ENCODE measurements at regions not wholly inside any gene's neighbourhood (a gene's known extent, or its start where the extent isn't known, plus 50 kb on each side); places are given as distances from the start of the nearest gene placed in this dataset.

DNA sequence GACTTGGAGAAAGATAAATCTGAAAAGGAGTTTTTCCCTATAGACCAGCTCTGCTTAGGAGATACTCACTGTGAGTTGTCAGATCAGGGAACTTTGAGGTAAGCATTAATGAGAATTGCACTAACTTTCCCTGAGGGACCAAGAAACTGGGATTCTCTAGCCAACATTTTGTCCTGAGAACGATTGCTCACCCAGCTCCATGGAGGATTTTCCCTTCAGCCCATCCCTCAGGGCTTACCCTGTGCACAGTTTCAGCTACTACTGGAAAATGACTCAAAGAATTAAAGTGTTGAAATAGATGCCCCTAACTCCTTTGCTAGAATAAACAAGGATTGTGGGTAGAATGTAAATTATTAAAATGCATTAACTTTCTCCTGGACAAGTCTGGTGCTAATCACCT, 237.2 kb upstream of the IL12B start:
- Mint-ChIP-seq H3K27ac (ENCODE audit: unreplicated experiment) (no peak overlapping the region), H3K36me3 (ENCODE audit: unreplicated experiment) (no peaks in the 10 kb centered on the region), H3K9me3 (ENCODE audit: unreplicated experiment) (peaks cover 2% of the 10 kb centered on the region), H3K4me1 (ENCODE audit: low read depth, unreplicated experiment) (peaks cover 6% of the 10 kb centered on the region), H3K27me3 (ENCODE audit: unreplicated experiment) (peaks cover 2% of the 10 kb centered on the region), H3K4me3 (ENCODE audit: unreplicated experiment) (no peak overlapping the region)
- TF ChIP-seq, protein P1, sequence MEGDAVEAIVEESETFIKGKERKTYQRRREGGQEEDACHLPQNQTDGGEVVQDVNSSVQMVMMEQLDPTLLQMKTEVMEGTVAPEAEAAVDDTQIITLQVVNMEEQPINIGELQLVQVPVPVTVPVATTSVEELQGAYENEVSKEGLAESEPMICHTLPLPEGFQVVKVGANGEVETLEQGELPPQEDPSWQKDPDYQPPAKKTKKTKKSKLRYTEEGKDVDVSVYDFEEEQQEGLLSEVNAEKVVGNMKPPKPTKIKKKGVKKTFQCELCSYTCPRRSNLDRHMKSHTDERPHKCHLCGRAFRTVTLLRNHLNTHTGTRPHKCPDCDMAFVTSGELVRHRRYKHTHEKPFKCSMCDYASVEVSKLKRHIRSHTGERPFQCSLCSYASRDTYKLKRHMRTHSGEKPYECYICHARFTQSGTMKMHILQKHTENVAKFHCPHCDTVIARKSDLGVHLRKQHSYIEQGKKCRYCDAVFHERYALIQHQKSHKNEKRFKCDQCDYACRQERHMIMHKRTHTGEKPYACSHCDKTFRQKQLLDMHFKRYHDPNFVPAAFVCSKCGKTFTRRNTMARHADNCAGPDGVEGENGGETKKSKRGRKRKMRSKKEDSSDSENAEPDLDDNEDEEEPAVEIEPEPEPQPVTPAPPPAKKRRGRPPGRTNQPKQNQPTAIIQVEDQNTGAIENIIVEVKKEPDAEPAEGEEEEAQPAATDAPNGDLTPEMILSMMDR (IDR thresholded peaks at IDR 0.05; ENCODE audit: partially characterized antibody, unreplicated experiment) = no peak
- DNase-seq = no peak

DNA sequence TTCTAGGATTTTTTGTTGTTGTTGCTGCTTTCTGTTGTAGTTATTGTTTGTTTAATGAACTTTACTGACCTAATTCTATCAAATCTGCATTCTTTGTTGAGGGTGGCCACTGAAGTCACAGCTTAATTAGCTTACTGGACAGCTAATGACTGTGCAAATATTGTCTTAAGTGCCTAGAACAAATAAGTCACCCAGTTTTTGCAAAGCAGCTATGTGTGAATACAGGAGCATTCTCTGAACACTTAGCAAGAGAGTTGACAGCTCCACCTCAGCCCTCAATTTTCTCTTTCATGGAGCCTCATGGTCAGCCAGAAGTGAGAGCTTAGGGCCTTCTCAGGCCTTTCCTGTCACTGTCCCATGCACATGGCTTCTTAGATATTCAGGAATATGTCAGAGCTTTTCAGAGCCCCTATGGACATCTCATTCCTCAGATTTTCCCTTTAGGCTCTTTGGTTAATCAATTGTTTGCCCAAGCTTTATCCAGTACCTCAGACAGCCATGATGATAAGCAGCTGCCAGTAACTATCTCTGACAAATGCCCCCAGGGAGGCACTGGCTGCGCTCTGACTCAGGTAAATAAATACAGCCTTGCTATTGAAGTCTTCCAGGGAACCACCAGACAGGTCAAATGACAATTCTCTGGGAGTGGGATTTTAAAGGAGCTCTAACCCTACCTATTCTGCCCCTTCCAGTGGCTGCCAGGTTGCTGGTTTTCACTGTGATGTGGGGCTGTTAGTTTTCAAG, 241.4 kb upstream of the IL12B start:
- Mint-ChIP-seq H3K27me3 (ENCODE audit: unreplicated experiment) (peaks cover 2% of the 10 kb centered on the region), H3K27ac (ENCODE audit: unreplicated experiment) (no peak overlapping the region), H3K4me3 (ENCODE audit: unreplicated experiment) (no peak overlapping the region), H3K9me3 (ENCODE audit: unreplicated experiment) (no peaks in the 10 kb centered on the region), H3K36me3 (ENCODE audit: unreplicated experiment) (no peaks in the 10 kb centered on the region), H3K4me1 (ENCODE audit: low read depth, unreplicated experiment) (peaks cover 6% of the 10 kb centered on the region)
- DNase-seq = no peak
- TF ChIP-seq, protein P1 (IDR thresholded peaks at IDR 0.05; ENCODE audit: partially characterized antibody, unreplicated experiment) = no peak

DNA sequence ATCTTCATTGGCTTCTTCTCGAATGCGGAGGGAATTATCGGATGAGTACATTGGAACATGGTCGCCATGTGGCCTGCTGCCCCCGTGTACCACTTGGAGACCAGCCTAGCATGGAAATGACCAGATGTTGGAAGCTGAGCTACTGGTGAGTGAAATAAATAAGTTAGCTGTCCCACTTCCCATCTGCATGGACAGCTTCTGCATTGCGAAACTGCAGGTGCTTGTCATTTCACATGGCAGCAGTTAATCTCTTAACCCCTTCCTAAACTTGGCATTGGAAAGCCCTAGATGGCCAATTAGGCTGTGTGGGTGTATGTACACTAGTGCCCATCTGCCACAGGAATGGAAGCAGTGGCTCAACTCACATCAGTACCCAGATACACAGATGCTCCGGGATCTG, 246.6 kb upstream of the IL12B start:
- no peak for DNase-seq
- Mint-ChIP-seq H3K36me3 (ENCODE audit: unreplicated experiment) (no peaks in the 10 kb centered on the region), H3K27me3 (ENCODE audit: unreplicated experiment) (no peaks in the 10 kb centered on the region), H3K4me1 (ENCODE audit: low read depth, unreplicated experiment) (peaks cover 2% of the 10 kb centered on the region), H3K27ac (ENCODE audit: unreplicated experiment) (no peak overlapping the region), H3K4me3 (ENCODE audit: unreplicated experiment) (no peak overlapping the region), H3K9me3 (ENCODE audit: unreplicated experiment) (peaks cover 1% of the 10 kb centered on the region)
- TF ChIP-seq, protein P1 (IDR thresholded peaks at IDR 0.05; ENCODE audit: partially characterized antibody, unreplicated experiment) = no peak

DNA sequence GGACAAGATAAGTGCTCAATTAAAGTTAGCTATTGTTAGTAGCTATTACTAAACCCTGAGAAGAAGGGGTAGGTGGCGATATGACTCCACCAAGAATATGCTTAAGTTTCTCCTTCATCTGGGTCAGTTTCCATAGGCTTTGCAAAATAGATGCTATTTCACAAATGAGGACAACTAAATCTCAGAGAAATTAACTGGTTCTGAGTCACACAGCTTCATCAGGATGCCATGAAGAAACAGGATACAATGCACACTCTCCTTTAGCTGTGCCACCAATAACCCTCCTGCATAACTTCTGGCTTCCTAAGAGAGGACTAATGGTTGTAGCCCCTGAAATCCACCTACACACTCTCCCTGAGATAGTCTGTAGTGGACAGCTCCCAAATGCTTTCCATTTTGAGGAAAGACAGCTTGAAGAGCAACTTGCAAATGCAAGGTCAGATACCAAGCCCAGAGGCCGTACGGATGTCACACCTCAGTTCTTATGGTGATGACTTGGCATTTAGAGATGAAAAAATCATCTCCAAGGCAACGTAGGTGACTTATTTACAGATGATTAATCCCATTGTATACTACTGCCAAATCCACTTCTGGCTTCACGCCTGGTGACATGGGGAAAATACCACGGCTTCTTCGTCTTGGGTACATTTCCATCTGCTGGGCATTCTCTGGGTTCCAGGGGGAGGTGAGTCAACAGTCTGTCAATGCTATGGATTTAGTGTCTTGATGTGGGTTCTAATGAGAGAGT, 251.4 kb upstream of the IL12B start:
- DNase-seq = no peak
- TF ChIP-seq, protein P1 (IDR thresholded peaks at IDR 0.05; ENCODE audit: partially characterized antibody, unreplicated experiment) = no peak
- Mint-ChIP-seq H3K36me3 (ENCODE audit: unreplicated experiment) (no peaks in the 10 kb centered on the region), H3K27me3 (ENCODE audit: unreplicated experiment) (peaks cover 2% of the 10 kb centered on the region), H3K4me1 (ENCODE audit: low read depth, unreplicated experiment) (no peaks in the 10 kb centered on the region), H3K27ac (ENCODE audit: unreplicated experiment) (no peak overlapping the region), H3K4me3 (ENCODE audit: unreplicated experiment) (no peak overlapping the region), H3K9me3 (ENCODE audit: unreplicated experiment) (peaks cover 1% of the 10 kb centered on the region)
